Fibroblast of lung (primary cell): ENCODE measurements at regions not wholly inside any gene's neighbourhood (a gene's known extent, or its start where the extent isn't known, plus 50 kb on each side); places are given as distances from the start of the nearest gene placed in this dataset.
A peak's percentile ranks its signal among the peaks of the same experiment; 100 is the strongest.

Experiments
- DNase-seq, 2 donors: peaks; one replicate each; pipeline versions ENCODE4 v3.0.0 to v3.0.0-alpha.2; 2010; ENCODE audit warnings: low read depth in 2 of 2
- H2AFZ ChIP-seq: 2 replicates; pipeline ENCODE4 v1.5.1; 2012; ENCODE audit warnings: low read length, control low read depth, inconsistent platforms
- H3K27ac ChIP-seq: 2 replicates; pipeline ENCODE4 v1.5.1; 2011; ENCODE audit warnings: low read length, control low read depth; ENCODE audit not compliant: insufficient read depth
- H3K27me3 ChIP-seq: 2 replicates; pipeline ENCODE4 v1.5.1; 2011; ENCODE audit warnings: mild to moderate bottlenecking, low read length; ENCODE audit not compliant: control insufficient read depth, insufficient read depth
- H3K36me3 ChIP-seq: 2 replicates; pipeline ENCODE4 v1.5.1; 2011; ENCODE audit warnings: low read length; ENCODE audit not compliant: control insufficient read depth, insufficient read depth
- H3K4me1 ChIP-seq: 2 replicates; pipeline ENCODE4 v1.5.1; 2011; ENCODE audit warnings: low read length; ENCODE audit not compliant: control insufficient read depth, insufficient read depth; ENCODE audit errors: extremely low read depth
- H3K4me2 ChIP-seq: 2 replicates; pipeline ENCODE4 v1.5.1; 2011; ENCODE audit warnings: low read length, control low read depth; ENCODE audit not compliant: insufficient read depth; ENCODE audit errors: extremely low read depth
- H3K4me3 ChIP-seq, 4 experiments: fragments of 200-600 bp in 1 of 4; sonication (generic) in 1 of 4; replicated peaks in 1 of 4; 2 replicates each; pipeline ENCODE4 v1.5.1; 2011 to 2016; ENCODE audit warnings: low read length in 4 of 4, low read depth in 3 of 4, mild to moderate bottlenecking in 3 of 4, control low read depth in 2 of 4, inconsistent platforms in 1 of 4, mixed read lengths in 1 of 4; ENCODE audit not compliant: insufficient read depth in 1 of 4; ENCODE audit errors: control extremely low read depth in 1 of 4
- H3K79me2 ChIP-seq: 2 replicates; pipeline ENCODE4 v1.5.1; 2012; ENCODE audit warnings: mild to moderate bottlenecking, low read length, inconsistent platforms; ENCODE audit not compliant: control insufficient read depth, insufficient read depth
- H3K9ac ChIP-seq: 2 replicates; pipeline ENCODE4 v1.5.1; 2011; ENCODE audit warnings: mild to moderate bottlenecking, low read length, control low read depth; ENCODE audit not compliant: insufficient read depth
- H3K9me3 ChIP-seq: 2 replicates; pipeline ENCODE4 v1.5.1; 2012; ENCODE audit warnings: low read depth, low read length; ENCODE audit not compliant: control insufficient read depth, insufficient read depth
- H4K20me1 ChIP-seq: 2 replicates; pipeline ENCODE4 v1.5.1; 2011; ENCODE audit warnings: low read length; ENCODE audit not compliant: control insufficient read depth, insufficient read depth; ENCODE audit errors: extremely low read depth
- CTCF ChIP-seq, 2 donors: IDR thresholded peaks in 1 of 2; conservative IDR thresholded peaks in 1 of 2; 1 replicate in 1 of 2; 2 replicates in 1 of 2; pipeline ENCODE4 v1.5.1; 2011 to 2012; ENCODE audit warnings: low read length in 2 of 2, control low read depth in 1 of 2, inconsistent platforms in 1 of 2, low read depth in 1 of 2, mild to moderate bottlenecking in 1 of 2
- EZH2 ChIP-seq: IDR thresholded peaks from 2 replicates; pipeline ENCODE4 v1.5.1; 2012; ENCODE audit warnings: low read length, control low read depth, mild to moderate bottlenecking; ENCODE audit errors: missing control alignments

DNA sequence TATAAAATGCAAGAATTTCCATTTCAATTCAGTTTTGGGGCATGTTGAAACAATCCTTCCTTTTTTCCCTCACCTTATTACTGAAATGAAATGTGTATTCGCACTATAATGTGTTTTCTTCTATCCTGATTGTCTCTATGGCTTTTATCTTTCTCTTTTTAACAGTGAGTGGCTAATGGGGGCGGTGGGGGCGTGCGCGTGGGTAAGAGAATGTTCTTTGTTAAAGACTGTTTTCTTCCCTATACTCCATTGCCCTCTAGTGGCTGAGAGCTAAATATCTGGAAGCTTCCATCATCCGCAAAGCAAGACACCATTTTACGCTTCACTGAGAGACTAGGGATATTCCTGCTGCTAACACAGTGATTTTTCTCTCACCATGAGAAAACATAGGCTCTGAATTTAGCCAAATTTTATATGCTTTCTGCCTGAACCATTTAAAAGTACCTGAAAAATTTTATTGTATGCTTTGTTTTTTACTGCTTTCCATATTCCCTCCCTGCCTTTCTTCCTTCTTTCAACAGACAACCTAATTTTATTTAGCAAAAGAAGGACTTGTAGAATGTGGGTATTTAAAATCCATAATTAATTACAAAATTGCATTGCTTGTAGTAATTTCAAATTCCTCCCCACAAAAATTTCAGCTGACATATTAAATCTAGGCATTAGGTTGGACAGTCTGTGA lies 194.0 kb downstream of the GASK1B start:
- H3K27me3 ChIP-seq: no peaks in the 10 kb centered on the region
- H3K9me3 ChIP-seq: no peaks in the 10 kb centered on the region
- no peaks in the 10 kb centered on the region for H4K20me1 ChIP-seq
- no peaks in the 10 kb centered on the region for H3K79me2 ChIP-seq
- DNase-seq: peak; percentile 68 to 75
- H3K27ac ChIP-seq: no peak overlapping the region
- H3K9ac ChIP-seq: no peak overlapping the region
- H3K4me2 ChIP-seq: peak overlapping the region; percentile 53
- TF ChIP-seq EZH2 (no peak), CTCF (conservative IDR thresholded peaks at IDR 0.05 in 1 of 2, IDR thresholded peaks at IDR 0.05 in 1 of 2; ENCODE audit: low read depth in 1 of 2, low read length in 2 of 2) (peak; percentile 80 to 83)
- H2AFZ ChIP-seq: peak overlapping the region; percentile 30
- no peaks in the 10 kb centered on the region for H3K36me3 ChIP-seq
- no peaks in the 10 kb centered on the region for H3K4me1 ChIP-seq
- H3K4me3 ChIP-seq: peak overlapping the region in 2 of 4 experiments; percentile 9 to 56

DNA sequence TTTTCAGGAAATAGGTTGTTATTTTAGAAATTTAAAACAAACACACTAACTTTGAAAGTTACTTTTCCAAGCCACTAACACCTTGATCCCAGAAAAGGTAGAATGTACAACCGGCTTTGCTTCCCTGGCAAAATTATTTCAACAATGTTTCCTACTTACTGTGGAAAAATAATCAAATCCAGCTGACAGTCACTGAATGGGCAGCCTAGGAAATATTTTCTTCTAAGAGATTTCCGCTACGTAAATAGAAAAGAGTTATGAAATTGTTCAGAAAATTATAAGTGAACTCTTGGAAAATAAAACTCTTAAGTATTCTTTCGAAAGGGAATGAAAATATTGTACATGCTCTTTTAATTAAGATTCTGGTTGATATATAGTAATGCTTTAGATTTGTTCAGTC lies 195.7 kb downstream of the GASK1B start:
- Histone ChIP-seq H3K4me1 (no peaks in the 10 kb centered on the region), H3K4me2 (no peak overlapping the region), H4K20me1 (no peaks in the 10 kb centered on the region), H3K36me3 (no peaks in the 10 kb centered on the region), H2AFZ (no peak overlapping the region), H3K9me3 (no peaks in the 10 kb centered on the region), H3K9ac (no peak overlapping the region), H3K27ac (no peak overlapping the region), H3K27me3 (no peaks in the 10 kb centered on the region), H3K79me2 (no peaks in the 10 kb centered on the region), H3K4me3 (no peak overlapping the region)
- no peak for TF ChIP-seq CTCF (conservative IDR thresholded peaks at IDR 0.05 in 1 of 2, IDR thresholded peaks at IDR 0.05 in 1 of 2; ENCODE audit: low read depth in 1 of 2, low read length in 2 of 2)
- TF ChIP-seq EZH2: no peak
- no peak for DNase-seq

DNA sequence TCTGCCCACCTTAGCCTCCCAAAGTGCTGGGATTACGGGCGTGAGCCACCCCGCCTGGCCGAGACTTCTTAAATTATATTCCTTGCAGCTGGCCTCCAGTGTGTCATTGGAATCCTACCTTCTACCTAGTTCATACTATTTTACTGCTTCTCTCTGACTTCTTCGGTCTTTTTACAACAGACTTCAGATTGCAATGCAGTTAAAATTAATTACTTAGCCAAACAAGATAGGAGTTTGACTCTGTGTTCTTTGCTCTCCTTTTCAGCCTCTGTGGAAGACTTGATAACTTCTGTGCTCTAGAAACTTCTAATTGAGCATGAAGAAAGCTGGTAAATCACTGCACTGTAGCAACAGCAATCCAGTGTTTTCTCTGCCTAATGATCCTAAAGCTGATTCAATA lies 199.5 kb downstream of the GASK1B start:
- no peak overlapping the region for H2AFZ ChIP-seq
- no peaks in the 10 kb centered on the region for H3K27me3 ChIP-seq
- TF ChIP-seq CTCF (conservative IDR thresholded peaks at IDR 0.05 in 1 of 2, IDR thresholded peaks at IDR 0.05 in 1 of 2; ENCODE audit: low read depth in 1 of 2, low read length in 2 of 2): no peak
- TF ChIP-seq EZH2: no peak
- no peak for DNase-seq
- H3K79me2 ChIP-seq: no peaks in the 10 kb centered on the region
- no peaks in the 10 kb centered on the region for H3K4me1 ChIP-seq
- H3K27ac ChIP-seq: no peak overlapping the region
- no peak overlapping the region for H3K9ac ChIP-seq
- no peak overlapping the region for H3K4me3 ChIP-seq
- H3K4me2 ChIP-seq: no peak overlapping the region
- H3K36me3 ChIP-seq: no peaks in the 10 kb centered on the region
- no peaks in the 10 kb centered on the region for H3K9me3 ChIP-seq
- H4K20me1 ChIP-seq: no peaks in the 10 kb centered on the region
